GM19463 (cell line): ENCODE measurements at regions not wholly inside any gene's neighbourhood (a gene's known extent, or its start where the extent isn't known, plus 50 kb on each side); places are given as distances from the start of the nearest gene placed in this dataset.

Source experiments
- ATAC-seq: cut with Tn5 transposase; IDR thresholded peaks from one replicate; pipeline ENCODE4 v1.9.1; 2021; ENCODE audit warnings: mild to moderate bottlenecking, moderate library complexity; ENCODE audit not compliant: unreplicated experiment

- ATAC-seq = no peak
Observed at GRCh38 chr2:15776992-15777702, 163.2 kb upstream of the MYCN start.

GRCh38 chr2:15777795-15778371 lies 162.5 kb upstream of the MYCN start:
- no peak for ATAC-seq

GRCh38 chr2:15778529-15779219 lies 161.7 kb upstream of the MYCN start:
- ATAC-seq = no peak

GRCh38 chr2:15779381-15780041 lies 160.8 kb upstream of the MYCN start:
- ATAC-seq = no peak

GRCh38 chr2:15780234-15780633 lies 160.1 kb upstream of the MYCN start:
- no peak for ATAC-seq

- ATAC-seq = no peak
Observed at GRCh38 chr2:15780912-15781574, 159.3 kb upstream of the MYCN start.

- ATAC-seq = no peak
Observed at GRCh38 chr2:15782009-15782751, 158.2 kb upstream of the MYCN start.

- ATAC-seq = no peak
Observed at GRCh38 chr2:15782769-15783294, 157.5 kb upstream of the MYCN start.

GRCh38 chr2:15783489-15783888 lies 156.9 kb upstream of the MYCN start:
- no peak for ATAC-seq

- ATAC-seq = no peak
Observed at GRCh38 chr2:15784106-15784885, 156.1 kb upstream of the MYCN start.

GRCh38 chr2:15784886-15785801 lies 155.2 kb upstream of the MYCN start:
- no peak for ATAC-seq

- no peak for ATAC-seq
Observed at GRCh38 chr2:15786003-15786654, 154.2 kb upstream of the MYCN start.

- ATAC-seq = no peak
Observed at GRCh38 chr2:15786901-15787300, 153.4 kb upstream of the MYCN start.

GRCh38 chr2:15787535-15788454 lies 152.6 kb upstream of the MYCN start:
- ATAC-seq = no peak

- no peak for ATAC-seq
Observed at GRCh38 chr2:15788455-15788829, 151.9 kb upstream of the MYCN start.

GRCh38 chr2:15788830-15789229 lies 151.5 kb upstream of the MYCN start:
- ATAC-seq = no peak
